CD4-positive, alpha-beta T cell treated with Interleukin-17A for 1 hour (primary cell): ENCODE measurements at regions not wholly inside any gene's neighbourhood (a gene's known extent, or its start where the extent isn't known, plus 50 kb on each side); places are given as distances from the start of the nearest gene placed in this dataset.

Experiments used
- DNase-seq: peaks from one replicate; pipeline ENCODE4 v3.0.0-alpha.2; 2020

- no peak for DNase-seq
Observed at GRCh38 chr10:28930514-28931495, 253.5 kb downstream of the BAMBI start.

- no peak for DNase-seq
Observed at GRCh38 chr10:28935061-28935460, 257.7 kb downstream of the BAMBI start.

- no peak for DNase-seq
Observed at GRCh38 chr10:28937959-28938358, 260.6 kb downstream of the BAMBI start.

- no peak for DNase-seq
Observed at GRCh38 chr10:28938745-28939144, 261.4 kb downstream of the BAMBI start.

- DNase-seq: no peak
Observed at GRCh38 chr10:28939281-28940157, 262.2 kb downstream of the BAMBI start.

- DNase-seq: no peak
Observed at GRCh38 chr10:28940158-28940888, 263.0 kb downstream of the BAMBI start.

GRCh38 chr10:28942012-28942411, 264.7 kb downstream of the BAMBI start:
- DNase-seq: no peak

GRCh38 chr10:28945959-28946358, 268.6 kb downstream of the BAMBI start:
- DNase-seq: no peak

GRCh38 chr10:28946479-28946878, 269.2 kb downstream of the BAMBI start:
- DNase-seq: no peak

- no peak for DNase-seq
Observed at GRCh38 chr10:28947171-28947570, 269.9 kb downstream of the BAMBI start.

GRCh38 chr10:28948046-28948445, 270.7 kb downstream of the BAMBI start:
- no peak for DNase-seq

GRCh38 chr10:28949005-28950004, 272.0 kb downstream of the BAMBI start:
- DNase-seq: no peak

- DNase-seq: no peak
Observed at GRCh38 chr10:28951484-28951883, 274.2 kb downstream of the BAMBI start.

GRCh38 chr10:28952523-28952922, 275.2 kb downstream of the BAMBI start:
- no peak for DNase-seq

GRCh38 chr10:28954211-28954610, 276.9 kb downstream of the BAMBI start:
- no peak for DNase-seq

GRCh38 chr10:28958468-28958867, 281.1 kb downstream of the BAMBI start:
- DNase-seq: no peak

- no peak for DNase-seq
Observed at GRCh38 chr10:28959850-28960501, 282.7 kb downstream of the BAMBI start.

- DNase-seq: no peak
Observed at GRCh38 chr10:28962768-28963167, 285.4 kb downstream of the BAMBI start.

- DNase-seq: no peak
Observed at GRCh38 chr10:28963539-28964221, 286.4 kb downstream of the BAMBI start.

GRCh38 chr10:28965937-28966336, 288.6 kb downstream of the BAMBI start:
- DNase-seq: no peak
